K562 (cell line): ENCODE measurements at regions not wholly inside any gene's neighbourhood (a gene's known extent, or its start where the extent isn't known, plus 50 kb on each side); places are given as distances from the start of the nearest gene placed in this dataset.
A peak's percentile ranks its signal among the peaks of the same experiment; 100 is the strongest.

ENCODE experiments used
- ETV1 ChIP-seq: fragments of 450-650 bp; conservative IDR thresholded peaks from 2 replicates; pipeline ENCODE4 v1.6.1; 2016; ENCODE audit warnings: missing genetic modification characterization, control low read depth, low read depth, missing compliant biosample characterization
- HMG20A ChIP-seq: fragments of 450-650 bp; formaldehyde crosslinking; conservative IDR thresholded peaks from 2 replicates; pipeline ENCODE4 v1.4.0; 2020; ENCODE audit warnings: mild to moderate bottlenecking, mixed read lengths
- KDM2B ChIP-seq: fragments of 250-450 bp; sonication (Bioruptor Pico); IDR thresholded peaks from 2 replicates; pipeline ENCODE4 v1.8.0; 2021; ENCODE audit warnings: mild to moderate bottlenecking, moderate library complexity
- MAZ ChIP-seq, 2 experiments: fragments of 450-650 bp in 1 of 2; sonication (generic) in 1 of 2; formaldehyde crosslinking; IDR thresholded peaks in 1 of 2; conservative IDR thresholded peaks in 1 of 2; 2 replicates each; pipeline versions ENCODE4 v1.4.0 to v1.5.0; 2020; ENCODE audit warnings: mild to moderate bottlenecking in 1 of 2, missing genetic modification reagents in 1 of 2
- MCM7 ChIP-seq, 2 experiments: fragments of 450-650 bp; IDR thresholded peaks; 2 replicates each; pipeline ENCODE4 v1.6.1; 2016 to 2018
- RAD21 ChIP-seq, 2 experiments: fragments of 250-450 bp in 1 of 2; fragments of 450-650 bp in 1 of 2; sonication (Bioruptor Pico) in 1 of 2; formaldehyde crosslinking in 1 of 2; IDR thresholded peaks in 1 of 2; conservative IDR thresholded peaks in 1 of 2; 2 replicates each; pipeline versions ENCODE4 v1.4.0 to v1.8.0; 2020 to 2022; ENCODE audit warnings: mild to moderate bottlenecking in 2 of 2, moderate library complexity in 1 of 2
- SREBF2 ChIP-seq: sonication (generic); formaldehyde crosslinking; IDR thresholded peaks from 2 replicates; pipeline ENCODE4 v1.4.0; 2020; ENCODE audit warnings: mild to moderate bottlenecking, missing genetic modification reagents
- TAF7 ChIP-seq: fragments of 450-650 bp; IDR thresholded peaks from 2 replicates; pipeline ENCODE4 v1.6.1; 2016; ENCODE audit warnings: missing genetic modification characterization, missing compliant biosample characterization
- ZNF24 ChIP-seq: fragments of 450-650 bp; IDR thresholded peaks from 2 replicates; pipeline ENCODE4 v1.6.1; 2016
- ZNF347 ChIP-seq: fragments of 450-650 bp; formaldehyde crosslinking; IDR thresholded peaks from 2 replicates; pipeline ENCODE4 v1.4.0; 2020; ENCODE audit warnings: low read depth, mild to moderate bottlenecking, moderate library complexity
- TF ChIP-seq, protein P1 (sequence below): IDR thresholded peaks from 2 replicates; pipeline ENCODE4 v1.6.1; 2012; ENCODE audit warnings: low read depth, low read length, improper control_type of control experiment, borderline replicate concordance
- TF ChIP-seq, protein P2 (sequence below): fragments of 250-450 bp; sonication (Bioruptor Pico); IDR thresholded peaks from 2 replicates; pipeline ENCODE4 v1.8.0; 2021; ENCODE audit warnings: moderate library complexity, mild to moderate bottlenecking, inconsistent platforms
- TF ChIP-seq, protein P3 (sequence below), 2 experiments: fragments of 150-350 bp in 1 of 2; IDR thresholded peaks; 2 replicates each; pipeline ENCODE4 v1.6.1; 2012 to 2016; ENCODE audit warnings: low read depth in 2 of 2, low read length in 2 of 2, mild to moderate bottlenecking in 1 of 2, moderate library complexity in 1 of 2
- TF ChIP-seq, protein P4 (sequence below), 2 experiments: fragments of 450-650 bp; IDR thresholded peaks; 2 replicates each; pipeline ENCODE4 v1.6.1; 2018; ENCODE audit warnings: mild to moderate bottlenecking in 2 of 2, low read depth in 1 of 2; ENCODE audit not compliant: partially characterized antibody in 2 of 2

DNA sequence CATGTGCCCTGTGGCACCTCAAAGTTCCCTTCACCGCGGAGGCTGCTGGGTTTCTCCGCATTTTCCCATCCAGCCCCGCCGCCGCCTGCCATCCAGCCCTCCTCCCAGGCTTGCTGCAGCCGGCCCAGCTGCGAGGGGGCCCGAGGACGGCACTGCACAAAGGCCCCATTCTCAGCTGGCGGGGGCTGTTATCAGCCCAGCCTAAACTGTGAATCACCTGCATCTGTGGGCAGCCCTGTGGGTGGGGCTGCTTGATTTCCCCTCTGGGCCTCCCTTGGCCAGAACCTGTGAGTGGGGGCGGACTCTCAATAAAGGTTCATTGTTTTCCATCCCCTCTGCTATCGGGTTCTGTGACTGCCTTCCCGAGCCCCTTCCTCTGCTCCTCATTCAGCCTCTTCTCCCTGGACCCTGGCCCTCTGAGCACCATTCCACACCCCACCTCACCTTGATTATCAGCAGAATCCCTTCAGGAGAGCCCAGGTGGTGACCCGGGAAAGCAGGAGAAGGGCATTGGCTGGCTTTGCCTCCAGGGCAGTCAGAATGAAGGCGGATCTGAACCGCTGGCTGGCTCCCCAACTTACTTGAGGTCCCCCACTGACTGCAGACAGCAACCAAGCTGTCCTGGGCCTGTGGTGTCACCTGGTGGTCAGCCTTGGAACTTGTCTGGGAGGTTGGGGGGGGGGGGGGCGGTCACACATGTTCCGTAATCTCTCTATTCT, 204.5 kb downstream of the ZFP36L2 start (continued):
- TF ChIP-seq, protein P1, sequence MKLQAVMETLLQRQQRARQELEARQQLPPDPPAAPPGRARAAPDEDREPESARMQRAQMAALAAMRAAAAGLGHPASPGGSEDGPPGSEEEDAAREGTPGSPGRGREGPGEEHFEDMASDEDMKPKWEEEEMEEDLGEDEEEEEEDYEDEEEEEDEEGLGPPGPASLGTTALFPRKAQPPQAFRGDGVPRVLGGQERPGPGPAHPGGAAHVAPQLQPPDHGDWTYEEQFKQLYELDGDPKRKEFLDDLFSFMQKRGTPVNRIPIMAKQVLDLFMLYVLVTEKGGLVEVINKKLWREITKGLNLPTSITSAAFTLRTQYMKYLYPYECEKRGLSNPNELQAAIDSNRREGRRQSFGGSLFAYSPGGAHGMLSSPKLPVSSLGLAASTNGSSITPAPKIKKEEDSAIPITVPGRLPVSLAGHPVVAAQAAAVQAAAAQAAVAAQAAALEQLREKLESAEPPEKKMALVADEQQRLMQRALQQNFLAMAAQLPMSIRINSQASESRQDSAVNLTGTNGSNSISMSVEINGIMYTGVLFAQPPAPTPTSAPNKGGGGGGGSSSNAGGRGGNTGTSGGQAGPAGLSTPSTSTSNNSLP, result no peak
- TF ChIP-seq ZNF347 (no peak), MAZ (CRISPR knock-in tag; conservative IDR thresholded peaks at IDR 0.05 in 1 of 2, IDR thresholded peaks at IDR 0.05 in 1 of 2) (0 out of 4 replicates have a peak, but pooled peaks of 1 of the 2 experiments have one; percentile 22), RAD21 (CRISPR knock-in tag; conservative IDR thresholded peaks at IDR 0.05 in 1 of 2, IDR thresholded peaks at IDR 0.05 in 1 of 2) (peak; percentile 44 to 83), ETV1 (tag) (no peak), HMG20A (no peak), KDM2B (CRISPR knock-in tag) (no peak), TAF7 (tag) (no peak), SREBF2 (no peak), ZNF24 (peak; percentile 85; the same call in 1 of the 2 replicates), MCM7 (IDR thresholded peaks at IDR 0.05) (no peak)
- TF ChIP-seq, protein P2, sequence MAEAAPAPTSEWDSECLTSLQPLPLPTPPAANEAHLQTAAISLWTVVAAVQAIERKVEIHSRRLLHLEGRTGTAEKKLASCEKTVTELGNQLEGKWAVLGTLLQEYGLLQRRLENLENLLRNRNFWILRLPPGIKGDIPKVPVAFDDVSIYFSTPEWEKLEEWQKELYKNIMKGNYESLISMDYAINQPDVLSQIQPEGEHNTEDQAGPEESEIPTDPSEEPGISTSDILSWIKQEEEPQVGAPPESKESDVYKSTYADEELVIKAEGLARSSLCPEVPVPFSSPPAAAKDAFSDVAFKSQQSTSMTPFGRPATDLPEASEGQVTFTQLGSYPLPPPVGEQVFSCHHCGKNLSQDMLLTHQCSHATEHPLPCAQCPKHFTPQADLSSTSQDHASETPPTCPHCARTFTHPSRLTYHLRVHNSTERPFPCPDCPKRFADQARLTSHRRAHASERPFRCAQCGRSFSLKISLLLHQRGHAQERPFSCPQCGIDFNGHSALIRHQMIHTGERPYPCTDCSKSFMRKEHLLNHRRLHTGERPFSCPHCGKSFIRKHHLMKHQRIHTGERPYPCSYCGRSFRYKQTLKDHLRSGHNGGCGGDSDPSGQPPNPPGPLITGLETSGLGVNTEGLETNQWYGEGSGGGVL, result no peak
- TF ChIP-seq, protein P3, sequence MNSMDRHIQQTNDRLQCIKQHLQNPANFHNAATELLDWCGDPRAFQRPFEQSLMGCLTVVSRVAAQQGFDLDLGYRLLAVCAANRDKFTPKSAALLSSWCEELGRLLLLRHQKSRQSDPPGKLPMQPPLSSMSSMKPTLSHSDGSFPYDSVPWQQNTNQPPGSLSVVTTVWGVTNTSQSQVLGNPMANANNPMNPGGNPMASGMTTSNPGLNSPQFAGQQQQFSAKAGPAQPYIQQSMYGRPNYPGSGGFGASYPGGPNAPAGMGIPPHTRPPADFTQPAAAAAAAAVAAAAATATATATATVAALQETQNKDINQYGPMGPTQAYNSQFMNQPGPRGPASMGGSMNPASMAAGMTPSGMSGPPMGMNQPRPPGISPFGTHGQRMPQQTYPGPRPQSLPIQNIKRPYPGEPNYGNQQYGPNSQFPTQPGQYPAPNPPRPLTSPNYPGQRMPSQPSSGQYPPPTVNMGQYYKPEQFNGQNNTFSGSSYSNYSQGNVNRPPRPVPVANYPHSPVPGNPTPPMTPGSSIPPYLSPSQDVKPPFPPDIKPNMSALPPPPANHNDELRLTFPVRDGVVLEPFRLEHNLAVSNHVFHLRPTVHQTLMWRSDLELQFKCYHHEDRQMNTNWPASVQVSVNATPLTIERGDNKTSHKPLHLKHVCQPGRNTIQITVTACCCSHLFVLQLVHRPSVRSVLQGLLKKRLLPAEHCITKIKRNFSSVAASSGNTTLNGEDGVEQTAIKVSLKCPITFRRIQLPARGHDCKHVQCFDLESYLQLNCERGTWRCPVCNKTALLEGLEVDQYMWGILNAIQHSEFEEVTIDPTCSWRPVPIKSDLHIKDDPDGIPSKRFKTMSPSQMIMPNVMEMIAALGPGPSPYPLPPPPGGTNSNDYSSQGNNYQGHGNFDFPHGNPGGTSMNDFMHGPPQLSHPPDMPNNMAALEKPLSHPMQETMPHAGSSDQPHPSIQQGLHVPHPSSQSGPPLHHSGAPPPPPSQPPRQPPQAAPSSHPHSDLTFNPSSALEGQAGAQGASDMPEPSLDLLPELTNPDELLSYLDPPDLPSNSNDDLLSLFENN (IDR thresholded peaks at IDR 0.05; ENCODE audit: low read depth in 2 of 2, low read length in 2 of 2), result no peak
- TF ChIP-seq, protein P4, sequence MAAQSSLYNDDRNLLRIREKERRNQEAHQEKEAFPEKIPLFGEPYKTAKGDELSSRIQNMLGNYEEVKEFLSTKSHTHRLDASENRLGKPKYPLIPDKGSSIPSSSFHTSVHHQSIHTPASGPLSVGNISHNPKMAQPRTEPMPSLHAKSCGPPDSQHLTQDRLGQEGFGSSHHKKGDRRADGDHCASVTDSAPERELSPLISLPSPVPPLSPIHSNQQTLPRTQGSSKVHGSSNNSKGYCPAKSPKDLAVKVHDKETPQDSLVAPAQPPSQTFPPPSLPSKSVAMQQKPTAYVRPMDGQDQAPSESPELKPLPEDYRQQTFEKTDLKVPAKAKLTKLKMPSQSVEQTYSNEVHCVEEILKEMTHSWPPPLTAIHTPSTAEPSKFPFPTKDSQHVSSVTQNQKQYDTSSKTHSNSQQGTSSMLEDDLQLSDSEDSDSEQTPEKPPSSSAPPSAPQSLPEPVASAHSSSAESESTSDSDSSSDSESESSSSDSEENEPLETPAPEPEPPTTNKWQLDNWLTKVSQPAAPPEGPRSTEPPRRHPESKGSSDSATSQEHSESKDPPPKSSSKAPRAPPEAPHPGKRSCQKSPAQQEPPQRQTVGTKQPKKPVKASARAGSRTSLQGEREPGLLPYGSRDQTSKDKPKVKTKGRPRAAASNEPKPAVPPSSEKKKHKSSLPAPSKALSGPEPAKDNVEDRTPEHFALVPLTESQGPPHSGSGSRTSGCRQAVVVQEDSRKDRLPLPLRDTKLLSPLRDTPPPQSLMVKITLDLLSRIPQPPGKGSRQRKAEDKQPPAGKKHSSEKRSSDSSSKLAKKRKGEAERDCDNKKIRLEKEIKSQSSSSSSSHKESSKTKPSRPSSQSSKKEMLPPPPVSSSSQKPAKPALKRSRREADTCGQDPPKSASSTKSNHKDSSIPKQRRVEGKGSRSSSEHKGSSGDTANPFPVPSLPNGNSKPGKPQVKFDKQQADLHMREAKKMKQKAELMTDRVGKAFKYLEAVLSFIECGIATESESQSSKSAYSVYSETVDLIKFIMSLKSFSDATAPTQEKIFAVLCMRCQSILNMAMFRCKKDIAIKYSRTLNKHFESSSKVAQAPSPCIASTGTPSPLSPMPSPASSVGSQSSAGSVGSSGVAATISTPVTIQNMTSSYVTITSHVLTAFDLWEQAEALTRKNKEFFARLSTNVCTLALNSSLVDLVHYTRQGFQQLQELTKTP (IDR thresholded peaks at IDR 0.05; ENCODE audit: low read depth in 1 of 2, partially characterized antibody in 2 of 2), result no peak
